ENCODE measurements at regions not wholly inside any gene's neighbourhood (a gene's known extent, or its start where the extent isn't known, plus 50 kb on each side); places are given as distances from the start of the nearest gene placed in this dataset.

- Mint-ChIP-seq H3K4me1 (ENCODE audit: unreplicated experiment) (peaks cover 55% of the 10 kb centered on the region), H3K36me3 (ENCODE audit: unreplicated experiment) (peaks cover 46% of the 10 kb centered on the region), H3K4me3 (ENCODE audit: unreplicated experiment) (no peak overlapping the region), H3K27ac (ENCODE audit: unreplicated experiment) (peak overlapping the region; percentile 74), H3K9me3 (ENCODE audit: unreplicated experiment) (no peaks in the 10 kb centered on the region), H3K27me3 (ENCODE audit: unreplicated experiment) (no peaks in the 10 kb centered on the region)
- TF ChIP-seq CTCF (IDR thresholded peaks at IDR 0.05) = no peak
- no peak for DNase-seq (ENCODE audit: extremely low spot score, unreplicated experiment)
Measured at GRCh38 chr11:8775734-8776133, 93.1 kb downstream of the RPL27A start.

- H3K4me1 Mint-ChIP-seq (ENCODE audit: unreplicated experiment) = peaks cover 51% of the 10 kb centered on the region
- no peaks in the 10 kb centered on the region for H3K27me3 Mint-ChIP-seq (ENCODE audit: unreplicated experiment)
- H3K27ac Mint-ChIP-seq (ENCODE audit: unreplicated experiment) = no peak overlapping the region
- peaks cover 48% of the 10 kb centered on the region for H3K36me3 Mint-ChIP-seq (ENCODE audit: unreplicated experiment)
- DNase-seq (ENCODE audit: extremely low spot score, unreplicated experiment) = no peak
- TF ChIP-seq CTCF (IDR thresholded peaks at IDR 0.05) = no peak
- no peak overlapping the region for H3K4me3 Mint-ChIP-seq (ENCODE audit: unreplicated experiment)
- H3K9me3 Mint-ChIP-seq (ENCODE audit: unreplicated experiment) = no peaks in the 10 kb centered on the region
Measured at GRCh38 chr11:8776209-8776608, 93.6 kb downstream of the RPL27A start.

- Mint-ChIP-seq H3K36me3 (ENCODE audit: unreplicated experiment) (peaks cover 54% of the 10 kb centered on the region), H3K4me1 (ENCODE audit: unreplicated experiment) (peaks cover 34% of the 10 kb centered on the region), H3K27me3 (ENCODE audit: unreplicated experiment) (no peaks in the 10 kb centered on the region), H3K9me3 (ENCODE audit: unreplicated experiment) (no peaks in the 10 kb centered on the region), H3K27ac (ENCODE audit: unreplicated experiment) (peak overlapping the region; percentile 57), H3K4me3 (ENCODE audit: unreplicated experiment) (no peak overlapping the region)
- DNase-seq (ENCODE audit: extremely low spot score, unreplicated experiment) = no peak
- no peak for TF ChIP-seq CTCF (IDR thresholded peaks at IDR 0.05)
Measured at GRCh38 chr11:8777907-8778767, 95.5 kb downstream of the RPL27A start.

GRCh38 chr11:8779107-8779506 is 96.5 kb downstream of the RPL27A start:
- Mint-ChIP-seq H3K27me3 (ENCODE audit: unreplicated experiment) (no peaks in the 10 kb centered on the region), H3K27ac (ENCODE audit: unreplicated experiment) (peak overlapping the region; percentile 57), H3K4me1 (ENCODE audit: unreplicated experiment) (peaks cover 25% of the 10 kb centered on the region), H3K36me3 (ENCODE audit: unreplicated experiment) (peaks cover 58% of the 10 kb centered on the region), H3K4me3 (ENCODE audit: unreplicated experiment) (no peak overlapping the region), H3K9me3 (ENCODE audit: unreplicated experiment) (no peaks in the 10 kb centered on the region)
- TF ChIP-seq CTCF (IDR thresholded peaks at IDR 0.05) = no peak
- no peak for DNase-seq (ENCODE audit: extremely low spot score, unreplicated experiment)

- Mint-ChIP-seq H3K9me3 (ENCODE audit: unreplicated experiment) (no peaks in the 10 kb centered on the region), H3K27me3 (ENCODE audit: unreplicated experiment) (no peaks in the 10 kb centered on the region), H3K4me1 (ENCODE audit: unreplicated experiment) (peaks cover 22% of the 10 kb centered on the region), H3K4me3 (ENCODE audit: unreplicated experiment) (no peak overlapping the region), H3K36me3 (ENCODE audit: unreplicated experiment) (peaks cover 59% of the 10 kb centered on the region), H3K27ac (ENCODE audit: unreplicated experiment) (no peak overlapping the region)
- no peak for TF ChIP-seq CTCF (IDR thresholded peaks at IDR 0.05)
- no peak for DNase-seq (ENCODE audit: extremely low spot score, unreplicated experiment)
Measured at GRCh38 chr11:8779732-8780131, 97.1 kb downstream of the RPL27A start.

Data from osteocyte (in vitro differentiated cells).